GM23338 (cell line): ENCODE measurements at regions not wholly inside any gene's neighbourhood (a gene's known extent, or its start where the extent isn't known, plus 50 kb on each side); places are given as distances from the start of the nearest gene placed in this dataset.

Source experiments
- CREB1 ChIP-seq: fragments of 250-450 bp; sonication (Bioruptor Pico); IDR thresholded peaks from 2 replicates; pipeline ENCODE4 v1.5.0; 2020; ENCODE audit warnings: low read depth, mild to moderate bottlenecking, moderate library complexity
- CTCF ChIP-seq, 2 experiments: fragments of 200-600 bp in 1 of 2; sonication (generic) in 1 of 2; conservative IDR thresholded peaks; 2 replicates each; pipeline versions ENCODE4 v1.5.1 to v1.6.1; 2016 to 2017; ENCODE audit warnings: antibody characterized with exemption in 2 of 2, low read depth in 2 of 2, mild to moderate bottlenecking in 2 of 2, moderate library complexity in 1 of 2
- EZH2 ChIP-seq: fragments of 200-600 bp; sonication (generic); IDR thresholded peaks from one replicate; pipeline ENCODE4 v1.8.0; 2017; ENCODE audit warnings: antibody characterized with exemption, mild to moderate bottlenecking, low read depth; ENCODE audit not compliant: unreplicated experiment
- EZH2phosphoT487 ChIP-seq: fragments of 200-600 bp; sonication (generic); IDR thresholded peaks from one replicate; pipeline ENCODE4 v1.8.1; 2018; ENCODE audit warnings: antibody characterized with exemption; ENCODE audit not compliant: unreplicated experiment
- POLR2AphosphoS5 ChIP-seq: IDR thresholded peaks from 2 replicates; pipeline ENCODE4 v1.6.1; 2016; ENCODE audit warnings: antibody characterized with exemption, low read depth
- REST ChIP-seq: IDR thresholded peaks from one replicate; pipeline ENCODE4 v1.6.1; 2018; ENCODE audit warnings: antibody characterized with exemption; ENCODE audit not compliant: unreplicated experiment
- STAT1 ChIP-seq: IDR thresholded peaks from one replicate; pipeline ENCODE4 v1.6.1; 2016; ENCODE audit warnings: antibody characterized with exemption; ENCODE audit not compliant: unreplicated experiment

DNA sequence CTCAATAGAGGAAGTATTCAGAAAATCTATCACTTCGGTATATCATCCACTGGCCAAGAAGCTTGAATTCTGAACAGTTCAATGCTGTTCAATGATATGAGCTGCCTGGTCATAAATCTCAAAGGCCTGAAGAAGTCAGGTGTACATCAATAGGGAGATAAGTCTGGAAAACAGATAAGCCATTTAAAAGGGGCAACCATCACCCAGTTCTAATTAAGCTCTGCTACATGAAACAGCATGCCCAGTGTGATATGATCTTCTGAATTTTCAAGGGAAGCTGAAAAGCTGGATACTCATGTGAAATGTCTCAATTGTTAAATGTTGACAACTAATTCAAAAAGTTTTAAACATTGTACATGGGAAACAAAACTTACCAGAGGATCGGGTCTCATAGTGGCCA lies 2020.7 kb upstream of the WWC1 start:
- TF ChIP-seq POLR2AphosphoS5: no peak
- no peak for TF ChIP-seq CTCF (conservative IDR thresholded peaks at IDR 0.05; ENCODE audit: low read depth in 2 of 2)
- no peak for TF ChIP-seq EZH2phosphoT487
- TF ChIP-seq REST: no peak
- no peak for TF ChIP-seq EZH2
- no peak for TF ChIP-seq CREB1
- TF ChIP-seq STAT1: no peak
